HCT116 (cell line): ENCODE measurements at regions not wholly inside any gene's neighbourhood (a gene's known extent, or its start where the extent isn't known, plus 50 kb on each side); places are given as distances from the start of the nearest gene placed in this dataset.

ENCODE experiments used
- ATAC-seq: fragments of 200-7000 bp; cut with Tn5 transposase; 2 replicates; pipeline ENCODE4 v1.9.1; 2020; ENCODE audit warnings: mild to moderate bottlenecking, moderate library complexity
- BruUV-seq: library from RNA; stranded (reverse); fragments of 400-500 nt; replicated peaks from 2 replicates; lab custom pipeline; 2021; lab: Mats Ljungman, UMichigan
- CTCF ChIA-PET: fragments of 300-600 bp; sonication (Branson Sonifier 250); formaldehyde crosslinking; loops from one replicate; lab custom pipeline; 2021; ENCODE audit warnings: antibody characterized with exemption; lab: Charles Lee
- POLR2A ChIA-PET: fragments of 300-600, 350-600 bp; sonication (Branson Sonifier 250); formaldehyde crosslinking; loops from one replicate; lab custom pipeline; 2021; ENCODE audit warnings: antibody characterized with exemption; lab: Charles Lee
- RAD21 ChIA-PET, 2 experiments: fragments of 300-600 bp; sonication (Branson Sonifier 250); formaldehyde crosslinking; loops; one replicate each; lab custom pipeline; 2023; ENCODE audit warnings: low total read pairs in 2 of 2; ENCODE audit not compliant: uncharacterized antibody in 2 of 2, unreplicated experiment in 2 of 2, low non-redundant PET in 1 of 2; lab: Charles Lee
- DNase-seq: peaks from one replicate; pipeline ENCODE4 v3.0.0-alpha.2; 2010; ENCODE audit warnings: low read depth, low spot score
- H2AFZ ChIP-seq: fragments of 200-600 bp; shearing (Covaris generic), sonication (generic); 2 replicates; pipeline ENCODE4 v1.6.1; 2017; ENCODE audit warnings: low read depth, mixed run types, mixed read lengths, antibody characterized with exemption, low read length; ENCODE audit not compliant: poor library complexity, severe bottlenecking
- H3K27ac ChIP-seq: 2 replicates; pipeline ENCODE4 v1.5.1; 2012; ENCODE audit warnings: low read depth, low read length
- H3K27me3 ChIP-seq: fragments of 200-600 bp; sonication (generic); 2 replicates; pipeline ENCODE4 v1.6.1; 2016; ENCODE audit warnings: mixed run types, low read length, mixed read lengths; ENCODE audit not compliant: insufficient read depth
- H3K36me3 ChIP-seq, 2 experiments: fragments of 200-500 bp in 1 of 2; fragments of 200-600 bp in 1 of 2; sonication (Bioruptor generic) in 1 of 2; sonication (generic) in 1 of 2; 2 replicates each; pipeline versions ENCODE4 v1.5.1 to v1.6.1; 2014 to 2016; ENCODE audit warnings: low read length in 2 of 2, inconsistent platforms in 1 of 2, mixed read lengths in 1 of 2, mixed run types in 1 of 2; ENCODE audit not compliant: insufficient read depth in 2 of 2, control insufficient read depth in 1 of 2
- H3K4me1 ChIP-seq, 2 experiments: fragments of 200-600 bp in 1 of 2; sonication (generic) in 1 of 2; 2 replicates each; pipeline versions ENCODE4 v1.5.1 to v1.6.1; 2012 to 2017; ENCODE audit warnings: low read length in 2 of 2, inconsistent platforms in 1 of 2, mild to moderate bottlenecking in 1 of 2, mixed read lengths in 1 of 2, mixed run types in 1 of 2, moderate library complexity in 1 of 2; ENCODE audit not compliant: insufficient read depth in 2 of 2, control insufficient read depth in 1 of 2
- H3K4me2 ChIP-seq: fragments of 200-600 bp; sonication (generic); 2 replicates; pipeline ENCODE4 v1.6.1; 2017; ENCODE audit warnings: mixed run types, low read length, mixed read lengths
- H3K4me3 ChIP-seq, 2 experiments: fragments of 200-600 bp in 1 of 2; sonication (generic) in 1 of 2; replicated peaks in 1 of 2; 2 replicates each; pipeline ENCODE4 v1.5.1; 2011 to 2016; ENCODE audit warnings: low read length in 2 of 2, control low read depth in 1 of 2, low read depth in 1 of 2, mild to moderate bottlenecking in 1 of 2, mixed read lengths in 1 of 2, mixed run types in 1 of 2
- H3K79me2 ChIP-seq: fragments of 200-600 bp; sonication (generic); 2 replicates; pipeline ENCODE4 v1.6.1; 2017; ENCODE audit warnings: mild to moderate bottlenecking, mixed run types, low read length, moderate library complexity, mixed read lengths; ENCODE audit not compliant: insufficient read depth
- H3K9ac ChIP-seq: fragments of 200-600 bp; sonication (generic); 2 replicates; pipeline ENCODE4 v1.6.1; 2016; ENCODE audit warnings: low read length, mixed read lengths
- H3K9me2 ChIP-seq: fragments of 200-600 bp; sonication (generic), shearing (Covaris generic); 2 replicates; pipeline ENCODE4 v1.6.1; 2017; ENCODE audit warnings: mixed run types, mild to moderate bottlenecking, moderate library complexity; ENCODE audit not compliant: insufficient read depth
- H3K9me3 ChIP-seq, 2 experiments: fragments of 200-500 bp in 1 of 2; fragments of 200-600 bp in 1 of 2; sonication (Bioruptor generic) in 1 of 2; sonication (generic) in 1 of 2; 2 replicates each; pipeline ENCODE4 v1.6.1; 2014 to 2017; ENCODE audit warnings: low read length in 2 of 2, mixed read lengths in 2 of 2, inconsistent platforms in 1 of 2, low read depth in 1 of 2, mild to moderate bottlenecking in 1 of 2, mixed run types in 1 of 2, moderate library complexity in 1 of 2; ENCODE audit not compliant: control insufficient read depth in 1 of 2, insufficient read depth in 1 of 2
- H4K20me1 ChIP-seq: fragments of 200-600 bp; sonication (generic), shearing (Covaris generic); 2 replicates; pipeline ENCODE4 v1.6.1; 2017; ENCODE audit warnings: mixed run types, mild to moderate bottlenecking, moderate library complexity; ENCODE audit not compliant: insufficient read depth
- ATF3 ChIP-seq: IDR thresholded peaks from 2 replicates; pipeline ENCODE4 v1.6.1; 2012
- EGR1 ChIP-seq: IDR thresholded peaks from 2 replicates; pipeline ENCODE4 v1.6.1; 2012; ENCODE audit warnings: low read depth
- ELF1 ChIP-seq: IDR thresholded peaks from 2 replicates; pipeline ENCODE4 v1.6.1; 2012; ENCODE audit warnings: low read depth, borderline replicate concordance
- FOSL1 ChIP-seq: IDR thresholded peaks from 2 replicates; pipeline ENCODE4 v1.6.1; 2012; ENCODE audit warnings: low read depth
- SIN3A ChIP-seq: IDR thresholded peaks from 2 replicates; pipeline ENCODE4 v1.6.1; 2012; ENCODE audit warnings: low read depth
- SP1 ChIP-seq: IDR thresholded peaks from 2 replicates; pipeline ENCODE4 v1.6.1; 2012; ENCODE audit warnings: low read depth
- TCF7L2 ChIP-seq: IDR thresholded peaks from 2 replicates; pipeline ENCODE4 v1.7.0; 2011; ENCODE audit warnings: borderline replicate concordance, inconsistent platforms; ENCODE audit not compliant: insufficient read depth, insufficient read length; ENCODE audit errors: extremely low read depth
- ZNF274 ChIP-seq: fragments of 200-500 bp; sonication (Bioruptor generic); IDR thresholded peaks from 2 replicates; pipeline ENCODE4 v1.6.1; 2014; ENCODE audit warnings: mild to moderate bottlenecking, low read depth, low read length, inconsistent platforms
- intact Hi-C: fragments of 100-400 bp; cut with micrococcal nuclease; formaldehyde crosslinking; loops from 2 replicates; pipeline ENCODE4 v1.10.0; 2022

GRCh38 chr1:209425959-209426358 is 157.6 kb upstream of the CAMK1G start:
- TF ChIP-seq SIN3A (no peak), ZNF274 (no peak), ATF3 (no peak), ELF1 (no peak), SP1 (no peak), FOSL1 (no peak), EGR1 (no peak), TCF7L2 (no peak)
- TF ChIP-seq, all 23 proteins: peak for 0
- Histone ChIP-seq H3K4me2 (no peak overlapping the region), H3K9me3 (no peaks in the 10 kb centered on the region), H4K20me1 (no peaks in the 10 kb centered on the region), H3K79me2 (no peaks in the 10 kb centered on the region), H3K4me3 (no peak overlapping the region), H3K4me1 (no peaks in the 10 kb centered on the region), H3K27me3 (no peaks in the 10 kb centered on the region; the same call in 1 of the 2 replicates), H3K27ac (no peak overlapping the region), H2AFZ (no peak overlapping the region), H3K9me2 (no peaks in the 10 kb centered on the region), H3K36me3 (no peaks in the 10 kb centered on the region), H3K9ac (no peak overlapping the region)
- POLR2A ChIA-PET: no interaction called here
- ATAC-seq: no peak
- CTCF ChIA-PET: no interaction called here
- RAD21 ChIA-PET: no interaction called here
- intact Hi-C loops: no loop called here
- BruUV-seq: no TSS peak
- DNase-seq: no peak

GRCh38 chr1:209427277-209427676 is 156.2 kb upstream of the CAMK1G start:
- ChIA-PET RAD21 (no interaction called here), CTCF (no interaction called here), POLR2A (no interaction called here)
- H3K4me3 ChIP-seq: no peak overlapping the region
- H3K27ac ChIP-seq: no peak overlapping the region
- no peaks in the 10 kb centered on the region; the same call in 1 of the 2 replicates for H3K27me3 ChIP-seq
- BruUV-seq: no TSS peak
- ATAC-seq (no peak), DNase-seq (no peak)
- no peak overlapping the region for H3K4me2 ChIP-seq
- intact Hi-C loops: no loop called here
- TF ChIP-seq EGR1: no peak
- H3K36me3 ChIP-seq: no peaks in the 10 kb centered on the region
- H2AFZ ChIP-seq: no peak overlapping the region
- no peaks in the 10 kb centered on the region for H3K9me2 ChIP-seq
- no peak overlapping the region for H3K9ac ChIP-seq
- no peaks in the 10 kb centered on the region for H3K9me3 ChIP-seq
- H3K79me2 ChIP-seq: no peaks in the 10 kb centered on the region
- no peaks in the 10 kb centered on the region for H3K4me1 ChIP-seq
- H4K20me1 ChIP-seq: no peaks in the 10 kb centered on the region
